Thyroid gland (tissue), 4 donors: ENCODE measurements at regions not wholly inside any gene's neighbourhood (a gene's known extent, or its start where the extent isn't known, plus 50 kb on each side); places are given as distances from the start of the nearest gene placed in this dataset.
"Not testable (repeated sequence)": the region's sequence is repeated elsewhere in the genome, so short reads cannot be mapped to it uniquely, and the experiment has no call there.

Experiments
- DNase-seq, 2 donors: peaks; one replicate each; pipeline ENCODE4 v3.0.0-alpha.2; 2019
- H3K27ac ChIP-seq, 3 donors: fragments of 200-600 bp; sonication (generic); 1 replicate in 2 of 3; 2 replicates in 1 of 3; pipeline ENCODE4 v1.5.1; 2016 to 2019; ENCODE audit warnings: mild to moderate bottlenecking in 1 of 3, moderate library complexity in 1 of 3
- H3K27me3 ChIP-seq: fragments of 200-600 bp; sonication (generic); one replicate; pipeline ENCODE4 v1.5.1; 2019
- H3K36me3 ChIP-seq, 2 donors: fragments of 200-600 bp; sonication (generic); one replicate each; pipeline ENCODE4 v1.5.1; 2016 to 2019
- H3K4me1 ChIP-seq, 2 donors: fragments of 200-600 bp; sonication (generic); one replicate each; pipeline ENCODE4 v1.5.1; 2017 to 2019
- H3K4me3 ChIP-seq, 3 donors: fragments of 200-600 bp; sonication (generic); replicated peaks in 1 of 3; 1 replicate in 2 of 3; 2 replicates in 1 of 3; pipeline ENCODE4 v1.5.1; 2016; ENCODE audit warnings: mild to moderate bottlenecking in 1 of 3
- H3K9me3 ChIP-seq: fragments of 200-600 bp; sonication (generic); one replicate; pipeline ENCODE4 v1.5.1; 2017
- CTCF ChIP-seq, 6 experiments: fragments of 200-600 bp in 3 of 6; fragments of 450-650 bp in 3 of 6; sonication (generic) in 3 of 6; IDR thresholded peaks; one replicate each; pipeline ENCODE4 v1.5.1; 2016 to 2019; ENCODE audit warnings: antibody characterized with exemption in 6 of 6, mild to moderate bottlenecking in 2 of 6, inconsistent platforms in 1 of 6, moderate library complexity in 1 of 6
- POLR2A ChIP-seq, 2 donors: fragments of 450-650 bp; IDR thresholded peaks; one replicate each; pipeline ENCODE4 v1.6.1; 2017; ENCODE audit warnings: antibody characterized with exemption in 2 of 2, mild to moderate bottlenecking in 2 of 2, moderate library complexity in 1 of 2
- WGBS, 2 donors: methylation state at CpG; one replicate each; pipeline ENCODE4 v1.1.5; 2017; 5-methylcytosine and 5-hydroxymethylcytosine counted together
- intact Hi-C: fragments of 100-400 bp; cut with DNase I; formaldehyde crosslinking; loops from one replicate; pipeline ENCODE4 v1.15.1; 2023

- no peaks in the 10 kb centered on the region for H3K36me3 ChIP-seq
- H3K27ac ChIP-seq, result no peak overlapping the region
- no peak for DNase-seq
- no peak for TF ChIP-seq CTCF (IDR thresholded peaks at IDR 0.05)
- no peak for TF ChIP-seq POLR2A (IDR thresholded peaks at IDR 0.05)
- intact Hi-C loops, result no loop called here
- H3K9me3 ChIP-seq, result no peaks in the 10 kb centered on the region
- no peak overlapping the region for H3K4me3 ChIP-seq
- 96 to 98% methylated on average over 2 of the region's 2 CpGs for WGBS, 2 donors
- no peaks in the 10 kb centered on the region for H3K27me3 ChIP-seq
- no peaks in the 10 kb centered on the region for H3K4me1 ChIP-seq
These were observed 212.4 kb downstream of the ZIC5 start for GRCh38 chr13:99759163-99759552.

GRCh38 chr13:99758460-99759162 is 213.0 kb downstream of the ZIC5 start:
- H3K4me1 ChIP-seq, result no peaks in the 10 kb centered on the region
- no peaks in the 10 kb centered on the region for H3K36me3 ChIP-seq
- WGBS, 2 donors, result 79 to 85% methylated on average over 6 of the region's 6 CpGs
- TF ChIP-seq CTCF (IDR thresholded peaks at IDR 0.05) (no peak), POLR2A (IDR thresholded peaks at IDR 0.05) (no peak)
- H3K27me3 ChIP-seq, result no peaks in the 10 kb centered on the region
- DNase-seq, result no peak
- H3K27ac ChIP-seq, result no peak overlapping the region
- H3K4me3 ChIP-seq, result no peak overlapping the region
- intact Hi-C loops, result no loop called here
- no peaks in the 10 kb centered on the region for H3K9me3 ChIP-seq

- H3K27ac ChIP-seq, result no peak overlapping the region
- no peak for DNase-seq
- no peaks in the 10 kb centered on the region for H3K27me3 ChIP-seq
- no peaks in the 10 kb centered on the region for H3K9me3 ChIP-seq
- H3K36me3 ChIP-seq, result no peaks in the 10 kb centered on the region
- no peak for TF ChIP-seq POLR2A (IDR thresholded peaks at IDR 0.05)
- no peak for TF ChIP-seq CTCF (IDR thresholded peaks at IDR 0.05)
- no peaks in the 10 kb centered on the region for H3K4me1 ChIP-seq
- WGBS, 2 donors, result 85 to 92% methylated on average over 8 of the region's 8 CpGs
- H3K4me3 ChIP-seq, result no peak overlapping the region
- intact Hi-C loops, result no loop called here
These were observed 213.7 kb downstream of the ZIC5 start for GRCh38 chr13:99757756-99758459.

GRCh38 chr13:99756281-99756680 is 215.3 kb downstream of the ZIC5 start:
- Histone ChIP-seq H3K27me3 (no peaks in the 10 kb centered on the region), H3K4me3 (no peak overlapping the region), H3K27ac (no peak overlapping the region), H3K4me1 (no peaks in the 10 kb centered on the region), H3K36me3 (no peaks in the 10 kb centered on the region), H3K9me3 (no peaks in the 10 kb centered on the region)
- intact Hi-C loops, result no loop called here
- WGBS, 2 donors, result 93 to 100% methylated on average over 2 of the region's 2 CpGs
- DNase-seq, result no peak
- TF ChIP-seq CTCF (IDR thresholded peaks at IDR 0.05) (no peak), POLR2A (IDR thresholded peaks at IDR 0.05) (no peak)

- WGBS, 2 donors, result 89 to 97% methylated on average over 18 of the region's 18 CpGs
- H3K4me1 ChIP-seq, H3K27ac ChIP-seq, H3K36me3 ChIP-seq, DNase-seq, H3K9me3 ChIP-seq, H3K4me3 ChIP-seq, H3K27me3 ChIP-seq, intact Hi-C loops: not testable (repeated sequence)
These were observed 216.8 kb downstream of the ZIC5 start for GRCh38 chr13:99754750-99755149.
